Tibial nerve (tissue), 4 donors: ENCODE measurements at regions not wholly inside any gene's neighbourhood (a gene's known extent, or its start where the extent isn't known, plus 50 kb on each side); places are given as distances from the start of the nearest gene placed in this dataset.

ENCODE experiments used
- DNase-seq, 2 donors: peaks; one replicate each; pipeline ENCODE4 v3.0.0-alpha.2; 2019; ENCODE audit warnings: low spot score in 2 of 2
- H3K27ac ChIP-seq, 4 donors: fragments of 200-600 bp; sonication (generic) in 3 of 4; one replicate each; pipeline ENCODE4 v1.5.1; 2017 to 2019; ENCODE audit warnings: mild to moderate bottlenecking in 1 of 4
- H3K27me3 ChIP-seq, 2 donors: fragments of 200-600 bp; sonication (generic) in 1 of 2; one replicate each; pipeline versions ENCODE4 v1.5.1 to v1.6.0; 2017 to 2019
- H3K36me3 ChIP-seq, 3 donors: fragments of 200-600 bp; sonication (generic); one replicate each; pipeline ENCODE4 v1.5.1; 2018 to 2019
- H3K4me1 ChIP-seq, 4 donors: fragments of 200-600 bp; sonication (generic) in 3 of 4; one replicate each; pipeline ENCODE4 v1.5.1; 2017 to 2019
- H3K4me3 ChIP-seq, 4 donors: fragments of 200-600 bp; sonication (generic) in 3 of 4; one replicate each; pipeline ENCODE4 v1.5.1; 2017 to 2019; ENCODE audit warnings: mild to moderate bottlenecking in 1 of 4, moderate library complexity in 1 of 4
- H3K9me3 ChIP-seq, 4 donors: fragments of 200-600 bp; sonication (generic) in 3 of 4; one replicate each; pipeline ENCODE4 v1.5.1; 2017 to 2019
- CTCF ChIP-seq, 5 experiments: fragments of 200-600 bp in 3 of 5; fragments of 450-650 bp in 2 of 5; sonication (generic) in 3 of 5; IDR thresholded peaks; one replicate each; pipeline ENCODE4 v1.5.1; 2016 to 2019; ENCODE audit warnings: antibody characterized with exemption in 5 of 5, mild to moderate bottlenecking in 3 of 5, moderate library complexity in 2 of 5
- EP300 ChIP-seq, 2 donors: sonication (generic); formaldehyde crosslinking; IDR thresholded peaks; one replicate each; pipeline ENCODE4 v1.6.1; 2017; ENCODE audit warnings: antibody characterized with exemption in 2 of 2, mild to moderate bottlenecking in 1 of 2
- POLR2A ChIP-seq, 2 donors: fragments of 450-650 bp; IDR thresholded peaks; one replicate each; pipeline ENCODE4 v1.6.1; 2017; ENCODE audit warnings: antibody characterized with exemption in 2 of 2, mild to moderate bottlenecking in 2 of 2, moderate library complexity in 2 of 2
- WGBS, 2 donors: methylation state at CpG; one replicate each; pipeline ENCODE4 v1.1.5; 2018; 5-methylcytosine and 5-hydroxymethylcytosine counted together

GRCh38 chr17:77445760-77446532, 305.2 kb downstream of the SEC14L1 start:
- no peaks in the 10 kb centered on the region for H3K36me3 ChIP-seq
- peak overlapping the region in 1 of 4 donors; percentile 2 for H3K4me3 ChIP-seq
- TF ChIP-seq POLR2A (IDR thresholded peaks at IDR 0.05) (no peak), CTCF (IDR thresholded peaks at IDR 0.05) (no peak), EP300 (IDR thresholded peaks at IDR 0.05) (no peak)
- H3K4me1 ChIP-seq: peaks cover 4 to 95% (median 77%) of the 10 kb centered on the region in 4 donors
- peak overlapping the region; percentile 29 to 87 (median 84) for H3K27ac ChIP-seq
- WGBS, 2 donors: 35 to 39% methylated on average over 11 to 16 of the region's 16 CpGs
- DNase-seq: no peak
- no peaks in the 10 kb centered on the region for H3K27me3 ChIP-seq
- H3K9me3 ChIP-seq: no peaks in the 10 kb centered on the region

- WGBS, 2 donors: 45 to 48% methylated on average over 20 of the region's 20 CpGs
- no peaks in the 10 kb centered on the region for H3K9me3 ChIP-seq
- no peaks in the 10 kb centered on the region for H3K36me3 ChIP-seq
- TF ChIP-seq CTCF (IDR thresholded peaks at IDR 0.05) (no peak), EP300 (IDR thresholded peaks at IDR 0.05) (no peak), POLR2A (IDR thresholded peaks at IDR 0.05) (no peak)
- H3K27ac ChIP-seq: peak overlapping the region in 3 of 4 donors; percentile 83 to 87 (median 86)
- peaks cover 4 to 89% (median 73%) of the 10 kb centered on the region in 4 donors for H3K4me1 ChIP-seq
- H3K4me3 ChIP-seq: no peak overlapping the region
- DNase-seq: no peak
- no peaks in the 10 kb centered on the region for H3K27me3 ChIP-seq
Observed at GRCh38 chr17:77446940-77447634, 306.3 kb downstream of the SEC14L1 start.

DNA sequence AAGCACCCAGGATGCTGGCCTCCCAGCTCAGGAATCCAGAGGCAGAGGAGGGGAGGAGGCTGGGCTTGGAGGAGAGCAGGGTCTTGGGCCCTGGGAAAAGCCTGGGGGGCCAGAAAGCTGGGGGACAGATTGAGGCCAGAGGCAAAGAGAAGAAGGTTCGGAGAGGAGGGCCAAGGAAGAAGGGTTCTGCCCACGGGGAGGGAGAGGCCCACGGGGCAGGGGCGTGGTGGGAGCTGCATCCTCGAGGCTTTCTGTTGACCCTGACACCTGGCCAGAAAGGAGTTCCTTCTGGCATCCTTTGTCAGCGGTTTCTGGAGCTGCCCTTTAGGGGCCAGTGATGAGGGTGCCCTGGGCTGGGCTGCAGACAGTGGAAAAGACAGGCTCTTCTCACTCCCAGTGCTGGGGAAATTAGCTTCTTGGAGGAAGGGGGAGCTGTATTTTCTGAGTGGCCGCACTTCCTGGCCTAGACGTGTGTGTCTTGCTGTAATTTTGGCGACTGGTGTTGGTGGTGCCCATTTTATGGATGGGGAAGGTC, 308.7 kb downstream of the SEC14L1 start:
- DNase-seq: no peak
- Histone ChIP-seq H3K27ac (peak overlapping the region; percentile 76 to 94 (median 90)), H3K36me3 (no peaks in the 10 kb centered on the region), H3K4me1 (peaks cover 4 to 91% (median 80%) of the 10 kb centered on the region in 4 donors), H3K4me3 (peak overlapping the region in 2 of 4 donors; percentile 57 to 68), H3K9me3 (no peaks in the 10 kb centered on the region), H3K27me3 (no peaks in the 10 kb centered on the region)
- WGBS, 2 donors: 31 to 33% methylated on average over 8 to 9 of the region's 9 CpGs
- TF ChIP-seq EP300 (IDR thresholded peaks at IDR 0.05): no peak
- no peak for TF ChIP-seq CTCF (IDR thresholded peaks at IDR 0.05)
- TF ChIP-seq POLR2A (IDR thresholded peaks at IDR 0.05): no peak

- Histone ChIP-seq H3K27ac (peak overlapping the region; percentile 76 to 94 (median 90)), H3K4me3 (peak overlapping the region; percentile 16 to 68 (median 46)), H3K27me3 (no peaks in the 10 kb centered on the region), H3K9me3 (no peaks in the 10 kb centered on the region), H3K36me3 (no peaks in the 10 kb centered on the region), H3K4me1 (peaks cover 4 to 91% (median 80%) of the 10 kb centered on the region in 4 donors)
- DNase-seq: peak; percentile 66 to 73
- 6 to 20% methylated on average over 19 to 22 of the region's 23 CpGs for WGBS, 2 donors
- TF ChIP-seq CTCF (IDR thresholded peaks at IDR 0.05) (no peak), EP300 (IDR thresholded peaks at IDR 0.05) (peak in 1 of 2 donors; percentile 25)
Observed at GRCh38 chr17:77449908-77450741, 309.4 kb downstream of the SEC14L1 start.
